ENCODE measurements at regions not wholly inside any gene's neighbourhood (a gene's known extent, or its start where the extent isn't known, plus 50 kb on each side); places are given as distances from the start of the nearest gene placed in this dataset.

DNA sequence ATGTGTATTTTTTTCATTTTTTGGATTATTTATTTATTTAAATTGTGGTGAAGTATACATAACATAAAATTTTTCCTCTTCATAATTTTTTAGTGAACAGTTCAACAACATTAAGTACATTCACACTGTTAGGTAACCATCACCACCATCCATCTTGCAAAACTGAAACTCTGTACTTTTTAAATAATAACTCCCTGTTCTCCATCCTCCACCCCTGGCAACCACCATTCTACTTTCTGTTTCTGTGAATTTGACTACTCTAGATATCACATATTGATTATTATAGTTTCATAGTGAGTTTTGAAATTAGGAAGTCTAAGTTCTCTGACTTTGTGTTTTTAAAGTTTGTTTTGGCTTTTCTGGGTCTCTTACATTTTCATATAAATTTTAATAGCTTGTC lies 89.3 kb upstream of the STX18 start:
- TF ChIP-seq, protein P1, sequence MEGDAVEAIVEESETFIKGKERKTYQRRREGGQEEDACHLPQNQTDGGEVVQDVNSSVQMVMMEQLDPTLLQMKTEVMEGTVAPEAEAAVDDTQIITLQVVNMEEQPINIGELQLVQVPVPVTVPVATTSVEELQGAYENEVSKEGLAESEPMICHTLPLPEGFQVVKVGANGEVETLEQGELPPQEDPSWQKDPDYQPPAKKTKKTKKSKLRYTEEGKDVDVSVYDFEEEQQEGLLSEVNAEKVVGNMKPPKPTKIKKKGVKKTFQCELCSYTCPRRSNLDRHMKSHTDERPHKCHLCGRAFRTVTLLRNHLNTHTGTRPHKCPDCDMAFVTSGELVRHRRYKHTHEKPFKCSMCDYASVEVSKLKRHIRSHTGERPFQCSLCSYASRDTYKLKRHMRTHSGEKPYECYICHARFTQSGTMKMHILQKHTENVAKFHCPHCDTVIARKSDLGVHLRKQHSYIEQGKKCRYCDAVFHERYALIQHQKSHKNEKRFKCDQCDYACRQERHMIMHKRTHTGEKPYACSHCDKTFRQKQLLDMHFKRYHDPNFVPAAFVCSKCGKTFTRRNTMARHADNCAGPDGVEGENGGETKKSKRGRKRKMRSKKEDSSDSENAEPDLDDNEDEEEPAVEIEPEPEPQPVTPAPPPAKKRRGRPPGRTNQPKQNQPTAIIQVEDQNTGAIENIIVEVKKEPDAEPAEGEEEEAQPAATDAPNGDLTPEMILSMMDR (conservative IDR thresholded peaks at IDR 0.05): no peak
- no peak for TF ChIP-seq EZH2 (IDR thresholded peaks at IDR 0.05; ENCODE audit: low read depth)

Data from PC-9 (cell line).